ENCODE measurements at regions not wholly inside any gene's neighbourhood (a gene's known extent, or its start where the extent isn't known, plus 50 kb on each side); places are given as distances from the start of the nearest gene placed in this dataset.
"Not testable (repeated sequence)": the region's sequence is repeated elsewhere in the genome, so short reads cannot be mapped to it uniquely, and the experiment has no call there.

- not testable (repeated sequence) for H3K36me3 Mint-ChIP-seq; ATAC-seq; H3K4me3 Mint-ChIP-seq; DNase-seq (ENCODE audit: low spot score); H3K9me3 Mint-ChIP-seq; H3K27ac Mint-ChIP-seq
- Mint-ChIP-seq H3K27me3 (peaks cover 12 to 25% of the 10 kb centered on the region in 2 donors), H3K4me1 (ENCODE audit: low read depth in 2 of 2) (peaks cover 11 to 18% of the 10 kb centered on the region in 2 donors)
These were observed 50.6 kb upstream of the ZNG1B start for GRCh38 chr2:113386780-113387433.

GRCh38 chr2:113379621-113380020, 57.9 kb upstream of the ZNG1B start:
- not testable (repeated sequence) for H3K27ac Mint-ChIP-seq; H3K4me3 Mint-ChIP-seq; H3K9me3 Mint-ChIP-seq; H3K4me1 Mint-ChIP-seq (ENCODE audit: low read depth in 2 of 2); H3K36me3 Mint-ChIP-seq; DNase-seq (ENCODE audit: low spot score)
- peak in 1 of 2 donors; percentile 43 for ATAC-seq
- H3K27me3 Mint-ChIP-seq: peaks cover 13 to 27% of the 10 kb centered on the region in 2 donors

GRCh38 chr2:113376913-113377445, 60.5 kb upstream of the ZNG1B start:
- peaks cover 13 to 32% of the 10 kb centered on the region in 2 donors for H3K27me3 Mint-ChIP-seq
- no peaks in the 10 kb centered on the region for H3K9me3 Mint-ChIP-seq
- no peaks in the 10 kb centered on the region for H3K4me1 Mint-ChIP-seq (ENCODE audit: low read depth in 2 of 2)
- H3K36me3 Mint-ChIP-seq: no peaks in the 10 kb centered on the region
- H3K27ac Mint-ChIP-seq: no peak overlapping the region
- no peak overlapping the region for H3K4me3 Mint-ChIP-seq
- ATAC-seq (no peak), DNase-seq (ENCODE audit: low spot score) (no peak)

- H3K4me3 Mint-ChIP-seq: no peak overlapping the region
- no peak for DNase-seq (ENCODE audit: low spot score)
- ATAC-seq: no peak
- H3K27me3 Mint-ChIP-seq: peaks cover 11 to 32% of the 10 kb centered on the region in 2 donors
- H3K27ac Mint-ChIP-seq: no peak overlapping the region
- no peaks in the 10 kb centered on the region for H3K4me1 Mint-ChIP-seq (ENCODE audit: low read depth in 2 of 2)
- no peaks in the 10 kb centered on the region for H3K9me3 Mint-ChIP-seq
- H3K36me3 Mint-ChIP-seq: no peaks in the 10 kb centered on the region
These were observed 61.1 kb upstream of the ZNG1B start for GRCh38 chr2:113376253-113376912.

- H3K36me3 Mint-ChIP-seq; ATAC-seq; H3K4me1 Mint-ChIP-seq (ENCODE audit: low read depth in 2 of 2); H3K4me3 Mint-ChIP-seq; H3K27ac Mint-ChIP-seq; DNase-seq (ENCODE audit: low spot score); H3K9me3 Mint-ChIP-seq: not testable (repeated sequence)
- peaks cover 6 to 26% of the 10 kb centered on the region in 2 donors for H3K27me3 Mint-ChIP-seq
These were observed 62.6 kb upstream of the ZNG1B start for GRCh38 chr2:113374857-113375256.

GRCh38 chr2:113372258-113372834, 65.1 kb upstream of the ZNG1B start:
- H3K27ac Mint-ChIP-seq: not testable (repeated sequence)

GRCh38 chr2:113370478-113371091, 66.9 kb upstream of the ZNG1B start:
- Mint-ChIP-seq H3K9me3 (no peaks in the 10 kb centered on the region), H3K27me3 (peaks cover 3 to 12% of the 10 kb centered on the region in 2 donors), H3K4me3 (no peak overlapping the region), H3K4me1 (ENCODE audit: low read depth in 2 of 2) (peaks cover 0 to 2% of the 10 kb centered on the region in 2 donors), H3K27ac (peak overlapping the region in 1 of 2 donors; percentile 53), H3K36me3 (no peaks in the 10 kb centered on the region)
- DNase-seq (ENCODE audit: low spot score) (no peak), ATAC-seq (peak; percentile 74 to 75)

More at GRCh38 chr2:113372258-113372834, 65.1 kb upstream of the ZNG1B start:
- not testable (repeated sequence) for H3K36me3 Mint-ChIP-seq; H3K4me1 Mint-ChIP-seq (ENCODE audit: low read depth in 2 of 2); H3K9me3 Mint-ChIP-seq; H3K4me3 Mint-ChIP-seq; DNase-seq (ENCODE audit: low spot score)
- peak in 1 of 2 donors; percentile 24 for ATAC-seq
- peaks cover 5 to 19% of the 10 kb centered on the region in 2 donors for H3K27me3 Mint-ChIP-seq

- no peak for ATAC-seq
- H3K4me3 Mint-ChIP-seq: no peak overlapping the region
- H3K27me3 Mint-ChIP-seq: peaks cover 3 to 8% of the 10 kb centered on the region in 2 donors
- peaks cover 0 to 2% of the 10 kb centered on the region in 2 donors for H3K4me1 Mint-ChIP-seq (ENCODE audit: low read depth in 2 of 2)
- no peaks in the 10 kb centered on the region for H3K9me3 Mint-ChIP-seq
- H3K27ac Mint-ChIP-seq: no peak overlapping the region
- no peaks in the 10 kb centered on the region for H3K36me3 Mint-ChIP-seq
- no peak for DNase-seq (ENCODE audit: low spot score)
These were observed 67.5 kb upstream of the ZNG1B start for GRCh38 chr2:113370030-113370429.

GRCh38 chr2:113368581-113368980, 68.9 kb upstream of the ZNG1B start:
- not testable (repeated sequence) for H3K27me3 Mint-ChIP-seq; H3K36me3 Mint-ChIP-seq; H3K9me3 Mint-ChIP-seq; H3K4me1 Mint-ChIP-seq (ENCODE audit: low read depth in 2 of 2); DNase-seq (ENCODE audit: low spot score); ATAC-seq; H3K4me3 Mint-ChIP-seq
- peak overlapping the region in 1 of 2 donors; percentile 20 for H3K27ac Mint-ChIP-seq

- H3K36me3 Mint-ChIP-seq; ATAC-seq; H3K27ac Mint-ChIP-seq; H3K4me3 Mint-ChIP-seq; H3K4me1 Mint-ChIP-seq (ENCODE audit: low read depth in 2 of 2); H3K27me3 Mint-ChIP-seq; H3K9me3 Mint-ChIP-seq; DNase-seq (ENCODE audit: low spot score): not testable (repeated sequence)
These were observed 70.7 kb upstream of the ZNG1B start for GRCh38 chr2:113366821-113367220.

GRCh38 chr2:113365791-113366190, 71.7 kb upstream of the ZNG1B start:
- not testable (repeated sequence) for H3K36me3 Mint-ChIP-seq; DNase-seq (ENCODE audit: low spot score); H3K27ac Mint-ChIP-seq; H3K9me3 Mint-ChIP-seq; H3K4me3 Mint-ChIP-seq; H3K4me1 Mint-ChIP-seq (ENCODE audit: low read depth in 2 of 2); H3K27me3 Mint-ChIP-seq; ATAC-seq

- not testable (repeated sequence) for H3K27ac Mint-ChIP-seq; H3K4me3 Mint-ChIP-seq; H3K27me3 Mint-ChIP-seq; H3K4me1 Mint-ChIP-seq (ENCODE audit: low read depth in 2 of 2); DNase-seq (ENCODE audit: low spot score); H3K9me3 Mint-ChIP-seq; H3K36me3 Mint-ChIP-seq; ATAC-seq
These were observed 72.2 kb upstream of the ZNG1B start for GRCh38 chr2:113365290-113365689.

- H3K4me3 Mint-ChIP-seq: no peak overlapping the region
- ATAC-seq (no peak), DNase-seq (ENCODE audit: low spot score) (no peak)
- no peak overlapping the region for H3K27ac Mint-ChIP-seq
- H3K4me1 Mint-ChIP-seq (ENCODE audit: low read depth in 2 of 2): peaks cover 4 to 7% of the 10 kb centered on the region in 2 donors
- H3K36me3 Mint-ChIP-seq: no peaks in the 10 kb centered on the region
- H3K9me3 Mint-ChIP-seq: no peaks in the 10 kb centered on the region
- H3K27me3 Mint-ChIP-seq: peaks cover 0 to 2% of the 10 kb centered on the region in 2 donors
These were observed 76.4 kb upstream of the ZNG1B start for GRCh38 chr2:113361051-113361450.

- no peaks in the 10 kb centered on the region for H3K36me3 Mint-ChIP-seq
- peak in 1 of 2 donors; percentile 52 for ATAC-seq
- H3K27me3 Mint-ChIP-seq: peaks cover 6 to 11% of the 10 kb centered on the region in 2 donors
- H3K9me3 Mint-ChIP-seq: no peaks in the 10 kb centered on the region
- DNase-seq (ENCODE audit: low spot score): no peak
- peaks cover 4 to 7% of the 10 kb centered on the region in 2 donors for H3K4me1 Mint-ChIP-seq (ENCODE audit: low read depth in 2 of 2)
- H3K4me3 Mint-ChIP-seq: no peak overlapping the region
- no peak overlapping the region for H3K27ac Mint-ChIP-seq
These were observed 78.3 kb upstream of the PAX8 start for GRCh38 chr2:113357071-113357470.
